ENCODE measurements at regions not wholly inside any gene's neighbourhood (a gene's known extent, or its start where the extent isn't known, plus 50 kb on each side); places are given as distances from the start of the nearest gene placed in this dataset.

GRCh38 chr15:72979308-72979707 lies 73.0 kb upstream of the NEO1 start:
- TF ChIP-seq, protein P1, sequence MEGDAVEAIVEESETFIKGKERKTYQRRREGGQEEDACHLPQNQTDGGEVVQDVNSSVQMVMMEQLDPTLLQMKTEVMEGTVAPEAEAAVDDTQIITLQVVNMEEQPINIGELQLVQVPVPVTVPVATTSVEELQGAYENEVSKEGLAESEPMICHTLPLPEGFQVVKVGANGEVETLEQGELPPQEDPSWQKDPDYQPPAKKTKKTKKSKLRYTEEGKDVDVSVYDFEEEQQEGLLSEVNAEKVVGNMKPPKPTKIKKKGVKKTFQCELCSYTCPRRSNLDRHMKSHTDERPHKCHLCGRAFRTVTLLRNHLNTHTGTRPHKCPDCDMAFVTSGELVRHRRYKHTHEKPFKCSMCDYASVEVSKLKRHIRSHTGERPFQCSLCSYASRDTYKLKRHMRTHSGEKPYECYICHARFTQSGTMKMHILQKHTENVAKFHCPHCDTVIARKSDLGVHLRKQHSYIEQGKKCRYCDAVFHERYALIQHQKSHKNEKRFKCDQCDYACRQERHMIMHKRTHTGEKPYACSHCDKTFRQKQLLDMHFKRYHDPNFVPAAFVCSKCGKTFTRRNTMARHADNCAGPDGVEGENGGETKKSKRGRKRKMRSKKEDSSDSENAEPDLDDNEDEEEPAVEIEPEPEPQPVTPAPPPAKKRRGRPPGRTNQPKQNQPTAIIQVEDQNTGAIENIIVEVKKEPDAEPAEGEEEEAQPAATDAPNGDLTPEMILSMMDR (IDR thresholded peaks at IDR 0.05), result no peak
- TF ChIP-seq POLR2A (IDR thresholded peaks at IDR 0.05), result no peak

All from prostate gland (tissue), 2 donors.